NCI-H2171 (cell line): ENCODE measurements at regions not wholly inside any gene's neighbourhood (a gene's known extent, or its start where the extent isn't known, plus 50 kb on each side); places are given as distances from the start of the nearest gene placed in this dataset.

Experiments
- DNase-seq: peaks from one replicate; lab custom pipeline; 2025; lab: John Stamatoyannopoulos, UW

- DNase-seq = no peak
Measured at GRCh38 chr20:36824142-36824940, 50.8 kb upstream of the DSN1 start.

DNA sequence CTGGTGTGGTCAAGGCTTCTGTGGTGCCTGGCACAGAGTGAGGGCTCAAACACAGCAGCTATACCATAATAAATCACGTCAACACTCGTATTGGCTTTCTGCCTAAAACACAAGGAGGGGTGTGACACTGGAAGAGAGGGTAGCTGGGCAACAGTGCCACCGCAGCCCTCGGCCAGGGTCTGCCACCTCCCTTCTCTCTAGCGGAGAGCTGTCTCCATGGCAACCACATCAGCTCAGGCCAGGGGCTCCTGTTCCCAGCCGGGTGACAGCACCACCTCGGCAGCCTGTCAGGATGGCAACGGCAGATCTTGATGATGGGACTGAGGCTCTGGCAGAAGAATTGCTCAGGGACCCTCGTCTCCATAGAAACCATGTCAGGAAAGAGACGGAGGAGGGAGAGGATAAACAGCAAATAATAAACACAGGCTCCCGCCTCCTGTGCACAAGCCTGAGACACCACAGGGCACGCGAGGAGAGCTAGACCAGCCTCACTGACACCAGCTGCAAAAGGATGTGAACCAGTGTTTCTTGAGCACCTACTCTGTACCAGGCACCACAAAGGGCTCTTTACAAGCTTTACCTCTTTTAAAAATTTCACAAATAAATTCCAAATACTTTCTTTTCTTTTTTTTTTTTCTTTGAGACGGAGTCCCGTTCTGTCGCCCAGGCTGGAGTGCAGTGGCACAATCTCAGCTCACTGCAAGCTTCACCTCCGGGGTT, 50.4 kb upstream of the TLDC2 start:
- peak; percentile 35 for DNase-seq
